NCI-H1694 (cell line): ENCODE measurements at regions not wholly inside any gene's neighbourhood (a gene's known extent, or its start where the extent isn't known, plus 50 kb on each side); places are given as distances from the start of the nearest gene placed in this dataset.
A peak's percentile ranks its signal among the peaks of the same experiment; 100 is the strongest.

Experiments used
- DNase-seq: peaks from one replicate; lab custom pipeline; 2025; lab: John Stamatoyannopoulos, UW

GRCh38 chr3:146832857-146833458, 227.8 kb upstream of the PLSCR5 start:
- DNase-seq: no peak

- DNase-seq: no peak
Measured at GRCh38 chr3:146831659-146832058, 226.5 kb upstream of the PLSCR5 start.

DNA sequence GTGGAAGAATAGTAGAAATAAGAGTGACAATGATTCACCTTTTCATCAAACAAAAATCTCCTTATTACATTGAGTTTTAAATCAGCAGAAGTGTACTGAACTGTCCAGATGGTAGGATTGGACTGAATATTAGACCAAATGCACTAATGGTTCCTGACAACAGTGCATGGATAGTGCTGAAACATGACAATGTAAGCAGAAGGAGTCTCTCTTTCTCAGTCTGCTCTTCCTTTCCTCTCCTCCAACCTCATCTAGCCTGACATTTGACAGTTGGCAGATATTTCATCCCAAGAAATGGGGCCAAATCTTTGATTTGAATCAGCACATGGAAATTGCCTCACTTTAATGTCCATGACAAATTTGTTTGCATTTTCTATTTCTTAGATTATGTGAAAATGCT, 225.1 kb upstream of the PLSCR5 start:
- DNase-seq: no peak

GRCh38 chr3:146827836-146828235, 222.7 kb upstream of the PLSCR5 start:
- DNase-seq: no peak

DNA sequence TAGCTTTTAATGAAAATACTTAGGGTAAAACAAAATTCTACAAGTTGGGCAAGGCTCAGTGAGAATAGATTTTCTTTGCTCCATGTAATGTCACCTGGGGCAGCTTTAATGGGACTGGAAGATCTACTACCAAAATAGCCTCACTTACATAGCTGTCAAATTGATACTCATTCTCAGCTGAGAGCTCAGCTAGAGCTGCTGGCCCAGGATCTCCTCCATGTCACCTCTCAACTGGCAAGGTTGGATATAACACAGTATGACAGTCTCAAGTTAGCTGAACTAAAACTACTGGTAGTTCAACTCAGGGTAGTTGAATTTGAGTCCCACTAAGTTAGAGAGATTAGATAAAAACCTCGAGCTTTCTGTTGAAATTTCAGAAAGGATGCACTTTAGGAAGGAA, 218.5 kb upstream of the PLSCR5 start:
- no peak for DNase-seq

GRCh38 chr3:146818866-146819265, 213.7 kb upstream of the PLSCR5 start:
- no peak for DNase-seq

- DNase-seq: no peak
Measured at GRCh38 chr3:146818301-146818700, 213.2 kb upstream of the PLSCR5 start.

- DNase-seq: peak; percentile 22
Measured at GRCh38 chr3:146817704-146818103, 212.6 kb upstream of the PLSCR5 start.

GRCh38 chr3:146814601-146815315, 209.6 kb upstream of the PLSCR5 start:
- no peak for DNase-seq

GRCh38 chr3:146813496-146813895, 208.3 kb upstream of the PLSCR5 start:
- DNase-seq: no peak

DNA sequence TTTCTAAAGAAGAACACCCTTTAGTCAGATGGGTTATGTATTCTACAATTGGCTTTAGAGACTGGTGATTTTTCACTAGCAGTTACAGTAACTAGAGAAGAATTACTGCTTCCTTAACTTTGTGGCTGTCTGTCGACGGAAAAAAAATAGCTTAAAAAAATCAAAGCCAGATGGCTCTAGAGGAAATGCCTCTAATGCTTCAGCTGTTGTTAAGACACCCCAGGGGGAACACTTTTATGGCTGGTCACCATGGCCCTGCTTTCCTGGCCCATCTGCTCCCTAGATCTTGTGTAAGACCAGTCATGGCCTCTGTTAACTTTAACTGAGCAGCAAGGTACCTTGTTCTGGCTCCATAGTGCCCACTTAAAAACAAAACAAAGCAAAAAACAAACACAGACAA, 198.6 kb upstream of the PLSCR5 start:
- DNase-seq: peak; percentile 24

- DNase-seq: no peak
Measured at GRCh38 chr3:146801492-146801891, 196.3 kb upstream of the PLSCR5 start.

- DNase-seq: no peak
Measured at GRCh38 chr3:146800484-146800883, 195.3 kb upstream of the PLSCR5 start.

GRCh38 chr3:146796078-146796477, 190.9 kb upstream of the PLSCR5 start:
- no peak for DNase-seq

DNA sequence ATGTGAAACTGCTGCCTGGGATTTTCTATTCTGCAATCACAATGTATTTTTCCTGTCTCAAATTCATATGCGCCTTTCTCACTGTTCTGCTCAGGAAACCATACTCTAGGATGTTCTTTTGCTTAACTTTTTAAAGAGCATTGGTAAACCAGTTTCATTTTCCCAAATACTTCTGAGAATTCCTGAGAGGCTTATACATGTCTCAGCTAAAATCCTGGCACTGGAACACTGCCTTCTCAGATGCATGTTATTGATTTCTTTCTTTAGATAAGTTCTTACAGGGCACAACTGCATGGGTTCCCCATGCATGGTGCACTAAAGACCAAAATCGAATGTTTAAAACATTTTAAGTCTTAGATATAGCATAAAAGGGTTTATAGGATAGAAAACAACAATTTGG, 178.3 kb upstream of the PLSCR5 start:
- DNase-seq: no peak

DNA sequence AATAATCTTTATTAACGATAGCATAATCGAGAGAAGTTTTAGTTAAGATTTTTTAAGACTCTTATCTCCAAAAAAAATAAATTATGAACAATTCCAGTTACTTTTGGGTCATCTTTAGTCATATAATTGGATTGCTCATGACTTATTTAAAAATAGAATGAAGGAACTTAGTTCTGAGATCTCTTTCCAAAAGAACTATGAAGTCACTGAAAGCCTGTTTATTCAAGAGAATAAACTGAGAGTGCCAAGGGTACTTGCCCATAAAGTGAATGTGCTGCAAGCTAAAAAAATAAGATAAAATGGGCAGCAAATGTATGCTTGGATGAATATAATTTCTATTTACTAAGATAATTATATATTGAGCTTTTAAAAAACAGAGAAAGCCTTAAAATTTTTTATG, 176.5 kb upstream of the PLSCR5 start:
- DNase-seq: no peak

GRCh38 chr3:146781059-146781458, 175.9 kb upstream of the PLSCR5 start:
- no peak for DNase-seq

DNA sequence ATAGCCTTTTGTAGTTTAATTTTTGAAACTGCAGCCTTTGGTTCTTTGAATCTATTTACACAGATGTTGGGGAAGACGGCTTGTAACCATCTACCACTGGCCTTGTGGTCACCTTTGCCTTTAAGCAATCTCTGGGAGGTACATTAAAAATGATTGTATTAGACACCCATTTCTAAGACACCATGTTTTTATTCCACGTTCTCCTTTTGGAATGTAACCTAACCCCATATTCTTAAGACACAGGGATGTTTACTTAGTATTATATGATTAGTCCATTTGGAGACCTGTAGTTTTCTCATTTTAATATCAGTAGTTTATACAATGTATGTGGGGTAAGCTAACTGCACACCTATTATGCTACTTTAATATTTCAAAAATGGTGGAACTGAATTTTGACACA, 175.1 kb upstream of the PLSCR5 start:
- DNase-seq: no peak

DNA sequence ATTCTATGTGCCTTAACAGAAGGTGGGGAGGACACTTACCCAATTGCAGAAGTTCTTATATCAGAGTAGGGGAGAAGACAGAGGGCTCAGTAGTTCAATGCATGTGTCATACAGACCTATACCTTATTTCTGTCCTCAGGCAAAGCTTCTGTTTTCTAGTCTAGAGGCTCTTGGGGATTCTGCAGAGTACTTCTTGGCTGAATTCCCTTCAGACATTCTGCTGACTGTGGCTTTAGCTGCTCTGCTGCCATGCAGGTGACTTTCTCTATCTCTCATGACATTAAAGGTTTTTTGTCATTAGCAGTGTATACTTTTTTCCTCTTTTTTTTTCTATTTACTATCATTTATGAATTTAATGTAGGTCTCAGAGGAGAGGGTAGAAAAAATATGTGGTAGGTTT, 172.8 kb upstream of the PLSCR5 start:
- DNase-seq: no peak

DNA sequence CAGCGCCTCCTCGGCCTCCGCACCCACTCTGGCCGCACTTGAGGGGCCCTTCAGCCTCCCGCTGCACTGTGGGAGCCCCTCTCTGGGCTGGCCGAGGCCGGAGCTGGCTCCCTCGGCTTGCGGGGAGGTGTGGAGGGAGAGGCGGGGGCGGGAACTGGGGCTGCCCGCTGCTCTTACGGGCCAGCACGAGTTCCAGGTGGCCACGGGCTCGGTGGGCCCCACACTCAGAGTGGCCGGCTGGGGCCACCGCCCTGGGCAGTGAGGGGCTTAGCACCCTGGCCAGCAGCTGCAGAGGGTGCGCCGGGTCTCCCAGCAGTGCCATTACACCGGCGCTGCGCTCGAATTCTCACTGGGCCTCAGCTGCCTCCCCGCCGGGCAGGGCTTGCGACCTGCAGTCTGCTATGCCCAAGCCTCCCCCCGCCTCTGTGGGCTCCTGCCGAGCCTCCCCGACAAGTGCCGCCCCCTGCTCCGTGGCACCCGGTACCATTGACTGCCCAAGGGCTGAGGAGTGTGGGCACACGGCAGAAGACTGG, 167.1 kb upstream of the PLSCR5 start:
- DNase-seq: no peak

DNA sequence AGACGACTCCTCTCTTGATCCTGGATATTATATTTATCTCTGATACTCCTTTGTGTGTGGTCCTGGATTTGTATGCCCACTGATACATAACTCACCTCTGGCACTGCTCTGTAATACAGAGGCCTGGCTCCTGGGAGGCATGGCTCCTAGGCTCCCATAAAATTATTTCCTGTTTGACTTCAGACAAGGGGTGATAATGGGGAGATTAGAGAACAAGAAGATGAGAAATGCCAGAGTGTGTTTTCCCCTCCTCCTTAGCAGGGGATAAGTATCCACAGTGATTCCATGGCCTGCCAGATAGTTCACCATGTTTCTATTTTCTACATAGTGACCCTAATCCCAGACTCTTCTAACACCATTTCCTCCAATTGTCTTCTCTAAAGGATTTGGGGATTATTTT, 165.7 kb upstream of the PLSCR5 start:
- no peak for DNase-seq

GRCh38 chr3:146770301-146770700, 165.2 kb upstream of the PLSCR5 start:
- DNase-seq: no peak

DNA sequence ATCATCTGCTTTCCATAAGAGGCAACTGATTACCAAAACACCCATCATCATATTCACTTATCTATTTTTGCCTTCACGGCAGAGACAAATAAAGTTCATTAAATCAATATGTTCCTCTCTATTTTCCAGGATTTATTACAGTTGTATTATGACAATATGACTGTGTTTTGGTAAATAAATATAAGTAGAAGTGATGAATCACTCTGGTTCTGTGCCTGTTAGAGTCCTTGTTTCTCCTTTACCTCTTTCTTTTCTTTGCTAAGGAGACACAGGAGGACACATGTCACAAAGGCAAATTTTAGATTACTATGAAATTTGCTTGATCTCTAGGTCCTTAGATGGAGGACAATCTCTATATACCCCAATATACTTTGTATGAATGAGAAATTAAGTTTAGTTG, 152.6 kb upstream of the PLSCR5 start:
- DNase-seq: no peak

DNA sequence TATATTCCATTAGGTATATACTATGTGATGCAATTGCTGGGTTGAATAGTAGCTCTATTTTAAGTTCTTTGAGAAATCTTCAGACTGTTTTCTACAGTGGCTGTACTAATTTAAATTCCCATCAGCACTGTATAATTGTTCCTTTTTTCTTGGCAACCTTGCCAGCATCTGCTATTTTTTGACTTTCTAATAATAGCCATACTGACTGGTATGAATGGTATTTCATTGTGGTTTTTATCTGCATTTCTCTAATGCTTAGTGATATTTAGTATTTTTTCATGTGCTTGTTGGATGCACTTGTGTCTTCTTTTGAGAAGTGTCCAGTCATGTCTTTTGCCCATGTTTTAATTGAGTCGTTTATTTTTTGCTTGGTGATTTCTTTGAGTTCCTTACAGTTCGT, 145.1 kb upstream of the PLSCR5 start:
- DNase-seq: no peak
